Liver (tissue), 8 donors: ENCODE measurements at regions not wholly inside any gene's neighbourhood (a gene's known extent, or its start where the extent isn't known, plus 50 kb on each side); places are given as distances from the start of the nearest gene placed in this dataset.

Experiments used
- DNase-seq: peaks from one replicate; pipeline ENCODE4 v3.0.0-alpha.2; 2017; ENCODE audit warnings: low spot score
- H3K27ac ChIP-seq, 2 donors: one replicate each; pipeline ENCODE4 v1.7.0; 2013; ENCODE audit warnings: inconsistent platforms in 2 of 2, low read length in 2 of 2, control low read depth in 1 of 2, low read depth in 1 of 2, mild to moderate bottlenecking in 1 of 2
- H3K27me3 ChIP-seq, 4 donors: one replicate each; pipeline versions ENCODE4 v1.6.1 to v1.7.0; 2013; ENCODE audit warnings: low read length in 3 of 4, inconsistent platforms in 1 of 4, mild to moderate bottlenecking in 1 of 4, moderate library complexity in 1 of 4; ENCODE audit not compliant: control insufficient read depth in 4 of 4, insufficient read depth in 4 of 4
- H3K36me3 ChIP-seq, 4 donors: one replicate each; pipeline versions ENCODE4 v1.6.1 to v1.7.0; 2013; ENCODE audit warnings: low read length in 3 of 4, mild to moderate bottlenecking in 3 of 4, low read depth in 1 of 4, moderate library complexity in 1 of 4; ENCODE audit not compliant: control insufficient read depth in 4 of 4, insufficient read depth in 3 of 4
- H3K4me1 ChIP-seq, 4 donors: one replicate each; pipeline versions ENCODE4 v1.6.1 to v1.7.0; 2013; ENCODE audit warnings: low read length in 3 of 4, mild to moderate bottlenecking in 3 of 4, moderate library complexity in 1 of 4; ENCODE audit not compliant: control insufficient read depth in 4 of 4, insufficient read depth in 4 of 4
- H3K4me3 ChIP-seq, 3 donors: one replicate each; pipeline versions ENCODE4 v1.6.1 to v1.7.0; 2013; ENCODE audit warnings: low read length in 3 of 3, control low read depth in 1 of 3, low read depth in 1 of 3, mild to moderate bottlenecking in 1 of 3
- H3K9ac ChIP-seq, 2 donors: one replicate each; pipeline ENCODE4 v1.7.0; 2013; ENCODE audit warnings: low read length in 2 of 2, mild to moderate bottlenecking in 2 of 2, moderate library complexity in 2 of 2, control low read depth in 1 of 2, low read depth in 1 of 2
- H3K9me3 ChIP-seq, 4 donors: one replicate each; pipeline versions ENCODE4 v1.6.1 to v1.7.0; 2013; ENCODE audit warnings: low read length in 3 of 4; ENCODE audit not compliant: control insufficient read depth in 4 of 4
- EGR1 ChIP-seq, 2 donors: IDR thresholded peaks; 2 replicates each; pipeline ENCODE4 v1.6.1; 2016 to 2018; ENCODE audit warnings: antibody characterized with exemption in 2 of 2, low read depth in 2 of 2
- FOXA1 ChIP-seq: IDR thresholded peaks from 2 replicates; pipeline ENCODE4 v1.6.1; 2016; ENCODE audit warnings: antibody characterized with exemption
- FOXA2 ChIP-seq: IDR thresholded peaks from 2 replicates; pipeline ENCODE4 v1.6.1; 2016; ENCODE audit warnings: antibody characterized with exemption
- GABPA ChIP-seq, 2 donors: IDR thresholded peaks in 1 of 2; conservative IDR thresholded peaks in 1 of 2; 2 replicates each; pipeline ENCODE4 v1.6.1; 2016; ENCODE audit warnings: antibody characterized with exemption in 2 of 2, mild to moderate bottlenecking in 1 of 2, moderate library complexity in 1 of 2
- HNF4A ChIP-seq, 2 donors: conservative IDR thresholded peaks; 2 replicates each; pipeline ENCODE4 v1.6.1; 2016; ENCODE audit warnings: antibody characterized with exemption in 2 of 2, mild to moderate bottlenecking in 2 of 2
- HNF4G ChIP-seq: IDR thresholded peaks from 2 replicates; pipeline ENCODE4 v1.6.1; 2016; ENCODE audit warnings: antibody characterized with exemption
- JUND ChIP-seq, 2 donors: IDR thresholded peaks; 2 replicates each; pipeline ENCODE4 v1.6.1; 2016; ENCODE audit warnings: antibody characterized with exemption in 2 of 2
- NR2F2 ChIP-seq: IDR thresholded peaks from 2 replicates; pipeline ENCODE4 v1.6.1; 2016; ENCODE audit warnings: antibody characterized with exemption
- RAD21 ChIP-seq, 2 donors: IDR thresholded peaks; 2 replicates each; pipeline ENCODE4 v1.6.1; 2016; ENCODE audit warnings: antibody characterized with exemption in 2 of 2, mild to moderate bottlenecking in 2 of 2
- RXRA ChIP-seq, 2 donors: IDR thresholded peaks; 2 replicates each; pipeline ENCODE4 v1.6.1; 2017 to 2018; ENCODE audit warnings: antibody characterized with exemption in 2 of 2, mild to moderate bottlenecking in 1 of 2
- SP1 ChIP-seq: IDR thresholded peaks from 2 replicates; pipeline ENCODE4 v1.6.1; 2018; ENCODE audit warnings: antibody characterized with exemption, mild to moderate bottlenecking
- TAF1 ChIP-seq: conservative IDR thresholded peaks from 2 replicates; pipeline ENCODE4 v1.6.1; 2016; ENCODE audit warnings: antibody characterized with exemption, mild to moderate bottlenecking
- YY1 ChIP-seq: IDR thresholded peaks from 2 replicates; pipeline ENCODE4 v1.6.1; 2016; ENCODE audit warnings: antibody characterized with exemption, mild to moderate bottlenecking
- WGBS: extraction: QIAGEN DNeasy Blood & Tissue Kit; methylation state at CpG from one replicate; pipeline ENCODE4 v1.1.7; 2013; 5-methylcytosine and 5-hydroxymethylcytosine counted together
- TF ChIP-seq, protein P1 (sequence below): fragments of 150-350 bp; IDR thresholded peaks from 2 replicates; pipeline ENCODE4 v1.5.1; 2017; ENCODE audit warnings: improper control_type of control experiment, low read depth, low read length; ENCODE audit not compliant: missing input control
- TF ChIP-seq, protein P2 (sequence below): IDR thresholded peaks from 2 replicates; pipeline ENCODE4 v1.6.1; 2016; ENCODE audit warnings: antibody characterized with exemption
- TF ChIP-seq, protein P3 (sequence below): IDR thresholded peaks from 2 replicates; pipeline ENCODE4 v1.6.1; 2016; ENCODE audit warnings: antibody characterized with exemption, mild to moderate bottlenecking
- TF ChIP-seq, protein P4 (sequence below): IDR thresholded peaks from 2 replicates; pipeline ENCODE4 v1.6.1; 2016; ENCODE audit warnings: antibody characterized with exemption
- TF ChIP-seq, protein P5 (sequence below): IDR thresholded peaks from 2 replicates; pipeline ENCODE4 v1.6.1; 2016; ENCODE audit warnings: antibody characterized with exemption
- donor health status: healthy.
- donor health status: healthy.
- donor health status: healthy.
- donor health status: healthy.
- donor health status: healthy.

DNA sequence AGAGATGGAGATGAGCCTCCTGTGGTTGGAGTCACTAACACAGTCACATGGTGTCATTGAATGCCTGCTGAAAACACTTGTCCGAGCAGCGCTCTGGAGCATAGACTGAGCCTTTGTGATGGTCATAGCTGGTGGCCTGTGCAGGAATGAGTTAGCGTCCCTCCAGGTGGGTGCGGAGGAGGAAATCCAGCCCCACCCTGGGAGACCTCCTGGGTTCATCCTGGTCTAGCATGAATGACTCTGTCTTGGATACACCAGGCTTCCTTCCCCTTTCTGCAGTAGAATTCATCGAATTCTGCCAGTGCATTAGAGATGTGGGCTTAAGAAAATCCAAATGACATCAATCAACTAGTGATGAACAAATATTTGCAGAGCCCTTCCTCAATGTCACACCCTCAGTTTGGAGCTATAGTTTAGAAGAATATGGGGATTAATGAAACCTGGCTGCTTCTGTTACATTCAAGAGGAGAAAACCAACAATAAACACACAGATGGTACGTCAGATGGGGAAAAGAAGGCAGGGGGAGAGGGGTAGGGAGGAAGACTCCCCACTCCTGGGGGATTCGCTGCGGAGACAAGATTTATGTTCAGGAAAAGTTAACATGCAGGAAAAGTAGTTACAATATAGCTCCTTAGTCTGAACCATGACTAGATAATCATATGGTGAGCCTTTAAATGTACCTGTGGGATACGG lies 136.7 kb downstream of the DDX1 start:
- 94% methylated on average over 9 of the region's 9 CpGs for WGBS
- no peaks in the 10 kb centered on the region for H3K9me3 ChIP-seq
- H3K36me3 ChIP-seq: no peaks in the 10 kb centered on the region
- no peak for DNase-seq
- no peaks in the 10 kb centered on the region for H3K27me3 ChIP-seq
- peaks cover 0 to under 1% (median 0%) of the 10 kb centered on the region in 4 donors for H3K4me1 ChIP-seq
- no peak overlapping the region for H3K27ac ChIP-seq
- no peak overlapping the region for H3K9ac ChIP-seq
- no peak for TF ChIP-seq RAD21 (IDR thresholded peaks at IDR 0.05)
- TF ChIP-seq YY1: no peak
- TF ChIP-seq HNF4G: no peak
- TF ChIP-seq, protein P1, sequence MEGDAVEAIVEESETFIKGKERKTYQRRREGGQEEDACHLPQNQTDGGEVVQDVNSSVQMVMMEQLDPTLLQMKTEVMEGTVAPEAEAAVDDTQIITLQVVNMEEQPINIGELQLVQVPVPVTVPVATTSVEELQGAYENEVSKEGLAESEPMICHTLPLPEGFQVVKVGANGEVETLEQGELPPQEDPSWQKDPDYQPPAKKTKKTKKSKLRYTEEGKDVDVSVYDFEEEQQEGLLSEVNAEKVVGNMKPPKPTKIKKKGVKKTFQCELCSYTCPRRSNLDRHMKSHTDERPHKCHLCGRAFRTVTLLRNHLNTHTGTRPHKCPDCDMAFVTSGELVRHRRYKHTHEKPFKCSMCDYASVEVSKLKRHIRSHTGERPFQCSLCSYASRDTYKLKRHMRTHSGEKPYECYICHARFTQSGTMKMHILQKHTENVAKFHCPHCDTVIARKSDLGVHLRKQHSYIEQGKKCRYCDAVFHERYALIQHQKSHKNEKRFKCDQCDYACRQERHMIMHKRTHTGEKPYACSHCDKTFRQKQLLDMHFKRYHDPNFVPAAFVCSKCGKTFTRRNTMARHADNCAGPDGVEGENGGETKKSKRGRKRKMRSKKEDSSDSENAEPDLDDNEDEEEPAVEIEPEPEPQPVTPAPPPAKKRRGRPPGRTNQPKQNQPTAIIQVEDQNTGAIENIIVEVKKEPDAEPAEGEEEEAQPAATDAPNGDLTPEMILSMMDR: no peak
- no peak for TF ChIP-seq HNF4A (conservative IDR thresholded peaks at IDR 0.05)
- TF ChIP-seq FOXA1: no peak
- no peak for TF ChIP-seq GABPA (IDR thresholded peaks at IDR 0.05 in 1 of 2, conservative IDR thresholded peaks at IDR 0.05 in 1 of 2)
- TF ChIP-seq NR2F2: no peak
- TF ChIP-seq, protein P2, sequence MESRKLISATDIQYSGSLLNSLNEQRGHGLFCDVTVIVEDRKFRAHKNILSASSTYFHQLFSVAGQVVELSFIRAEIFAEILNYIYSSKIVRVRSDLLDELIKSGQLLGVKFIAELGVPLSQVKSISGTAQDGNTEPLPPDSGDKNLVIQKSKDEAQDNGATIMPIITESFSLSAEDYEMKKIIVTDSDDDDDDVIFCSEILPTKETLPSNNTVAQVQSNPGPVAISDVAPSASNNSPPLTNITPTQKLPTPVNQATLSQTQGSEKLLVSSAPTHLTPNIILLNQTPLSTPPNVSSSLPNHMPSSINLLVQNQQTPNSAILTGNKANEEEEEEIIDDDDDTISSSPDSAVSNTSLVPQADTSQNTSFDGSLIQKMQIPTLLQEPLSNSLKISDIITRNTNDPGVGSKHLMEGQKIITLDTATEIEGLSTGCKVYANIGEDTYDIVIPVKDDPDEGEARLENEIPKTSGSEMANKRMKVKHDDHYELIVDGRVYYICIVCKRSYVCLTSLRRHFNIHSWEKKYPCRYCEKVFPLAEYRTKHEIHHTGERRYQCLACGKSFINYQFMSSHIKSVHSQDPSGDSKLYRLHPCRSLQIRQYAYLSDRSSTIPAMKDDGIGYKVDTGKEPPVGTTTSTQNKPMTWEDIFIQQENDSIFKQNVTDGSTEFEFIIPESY: no peak
- TF ChIP-seq, protein P3, sequence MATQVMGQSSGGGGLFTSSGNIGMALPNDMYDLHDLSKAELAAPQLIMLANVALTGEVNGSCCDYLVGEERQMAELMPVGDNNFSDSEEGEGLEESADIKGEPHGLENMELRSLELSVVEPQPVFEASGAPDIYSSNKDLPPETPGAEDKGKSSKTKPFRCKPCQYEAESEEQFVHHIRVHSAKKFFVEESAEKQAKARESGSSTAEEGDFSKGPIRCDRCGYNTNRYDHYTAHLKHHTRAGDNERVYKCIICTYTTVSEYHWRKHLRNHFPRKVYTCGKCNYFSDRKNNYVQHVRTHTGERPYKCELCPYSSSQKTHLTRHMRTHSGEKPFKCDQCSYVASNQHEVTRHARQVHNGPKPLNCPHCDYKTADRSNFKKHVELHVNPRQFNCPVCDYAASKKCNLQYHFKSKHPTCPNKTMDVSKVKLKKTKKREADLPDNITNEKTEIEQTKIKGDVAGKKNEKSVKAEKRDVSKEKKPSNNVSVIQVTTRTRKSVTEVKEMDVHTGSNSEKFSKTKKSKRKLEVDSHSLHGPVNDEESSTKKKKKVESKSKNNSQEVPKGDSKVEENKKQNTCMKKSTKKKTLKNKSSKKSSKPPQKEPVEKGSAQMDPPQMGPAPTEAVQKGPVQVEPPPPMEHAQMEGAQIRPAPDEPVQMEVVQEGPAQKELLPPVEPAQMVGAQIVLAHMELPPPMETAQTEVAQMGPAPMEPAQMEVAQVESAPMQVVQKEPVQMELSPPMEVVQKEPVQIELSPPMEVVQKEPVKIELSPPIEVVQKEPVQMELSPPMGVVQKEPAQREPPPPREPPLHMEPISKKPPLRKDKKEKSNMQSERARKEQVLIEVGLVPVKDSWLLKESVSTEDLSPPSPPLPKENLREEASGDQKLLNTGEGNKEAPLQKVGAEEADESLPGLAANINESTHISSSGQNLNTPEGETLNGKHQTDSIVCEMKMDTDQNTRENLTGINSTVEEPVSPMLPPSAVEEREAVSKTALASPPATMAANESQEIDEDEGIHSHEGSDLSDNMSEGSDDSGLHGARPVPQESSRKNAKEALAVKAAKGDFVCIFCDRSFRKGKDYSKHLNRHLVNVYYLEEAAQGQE: no peak
- TF ChIP-seq, protein P4, sequence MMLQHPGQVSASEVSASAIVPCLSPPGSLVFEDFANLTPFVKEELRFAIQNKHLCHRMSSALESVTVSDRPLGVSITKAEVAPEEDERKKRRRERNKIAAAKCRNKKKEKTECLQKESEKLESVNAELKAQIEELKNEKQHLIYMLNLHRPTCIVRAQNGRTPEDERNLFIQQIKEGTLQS: no peak
- TF ChIP-seq, protein P5, sequence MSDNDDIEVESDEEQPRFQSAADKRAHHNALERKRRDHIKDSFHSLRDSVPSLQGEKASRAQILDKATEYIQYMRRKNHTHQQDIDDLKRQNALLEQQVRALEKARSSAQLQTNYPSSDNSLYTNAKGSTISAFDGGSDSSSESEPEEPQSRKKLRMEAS: no peak
- no peak for TF ChIP-seq TAF1
- no peak for TF ChIP-seq JUND (IDR thresholded peaks at IDR 0.05)
- TF ChIP-seq RXRA (IDR thresholded peaks at IDR 0.05): no peak
- no peak for TF ChIP-seq FOXA2
- TF ChIP-seq EGR1 (IDR thresholded peaks at IDR 0.05; ENCODE audit: low read depth in 2 of 2): no peak
- no peak for TF ChIP-seq SP1
- no peak overlapping the region for H3K4me3 ChIP-seq
